ENCODE measurements at regions not wholly inside any gene's neighbourhood (a gene's known extent, or its start where the extent isn't known, plus 50 kb on each side); places are given as distances from the start of the nearest gene placed in this dataset.

GRCh38 chr5:173550641-173551040, 65.8 kb downstream of the BOD1 start:
- no peak for TF ChIP-seq YY1 (IDR thresholded peaks at IDR 0.05; ENCODE audit: low read depth)
- no peak for TF ChIP-seq NFIC (IDR thresholded peaks at IDR 0.05)
- TF ChIP-seq EGR1 (IDR thresholded peaks at IDR 0.05) = no peak
- TF ChIP-seq TCF12 (IDR thresholded peaks at IDR 0.05; ENCODE audit: low read depth) = no peak
- no peak for TF ChIP-seq TEAD4 (IDR thresholded peaks at IDR 0.05)
- no peak for TF ChIP-seq CEBPB (IDR thresholded peaks at IDR 0.05)
- TF ChIP-seq USF1 (IDR thresholded peaks at IDR 0.05) = no peak
- no peak for TF ChIP-seq EP300 (IDR thresholded peaks at IDR 0.05; ENCODE audit: borderline replicate concordance)
- no peak for TF ChIP-seq CREB1 (IDR thresholded peaks at IDR 0.05; ENCODE audit: low read depth)
- no peak for TF ChIP-seq RAD21 (IDR thresholded peaks at IDR 0.05; ENCODE audit: low read depth)
